Gastroesophageal sphincter (tissue), 3 donors: ENCODE measurements at regions not wholly inside any gene's neighbourhood (a gene's known extent, or its start where the extent isn't known, plus 50 kb on each side); places are given as distances from the start of the nearest gene placed in this dataset.

Source experiments
- CTCF ChIP-seq, 4 experiments: fragments of 200-600 bp in 2 of 4; fragments of 450-650 bp in 2 of 4; sonication (generic) in 1 of 4; IDR thresholded peaks; one replicate each; pipeline ENCODE4 v1.5.1; 2017 to 2019; ENCODE audit warnings: antibody characterized with exemption in 4 of 4, mild to moderate bottlenecking in 2 of 4, moderate library complexity in 2 of 4
- POLR2A ChIP-seq, 2 donors: fragments of 450-650 bp; IDR thresholded peaks; one replicate each; pipeline ENCODE4 v1.6.1; 2017; ENCODE audit warnings: antibody characterized with exemption in 2 of 2, mild to moderate bottlenecking in 2 of 2, moderate library complexity in 1 of 2

DNA sequence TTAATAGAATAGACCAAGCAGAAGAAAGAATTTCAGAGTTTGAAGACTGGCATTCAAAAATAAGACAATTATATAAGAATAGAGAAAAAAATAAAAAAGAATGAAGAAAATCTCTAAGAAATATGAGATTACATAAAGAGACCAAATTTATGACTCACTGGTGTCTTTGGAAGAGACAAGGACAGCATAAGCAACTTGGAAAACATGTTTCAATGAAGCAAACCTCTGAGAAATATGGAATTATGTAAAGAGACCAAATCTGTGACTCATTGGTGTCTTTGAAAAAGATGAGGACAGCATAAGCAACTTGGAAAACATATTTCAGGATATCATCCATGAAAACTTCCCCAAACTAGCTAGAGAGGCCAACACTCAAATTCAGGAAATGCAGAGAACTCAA lies 60.4 kb upstream of the LYPLAL1 start:
- no peak for TF ChIP-seq POLR2A (IDR thresholded peaks at IDR 0.05)
- no peak for TF ChIP-seq CTCF (IDR thresholded peaks at IDR 0.05)
